GM18858 (cell line): ENCODE measurements at regions not wholly inside any gene's neighbourhood (a gene's known extent, or its start where the extent isn't known, plus 50 kb on each side); places are given as distances from the start of the nearest gene placed in this dataset.

ENCODE experiments used
- ATAC-seq: cut with Tn5 transposase; IDR thresholded peaks from one replicate; pipeline ENCODE4 v1.9.1; 2021; ENCODE audit not compliant: unreplicated experiment

- no peak for ATAC-seq
Observed at GRCh38 chr1:25024615-25025350, 94.7 kb upstream of the RUNX3 start.

DNA sequence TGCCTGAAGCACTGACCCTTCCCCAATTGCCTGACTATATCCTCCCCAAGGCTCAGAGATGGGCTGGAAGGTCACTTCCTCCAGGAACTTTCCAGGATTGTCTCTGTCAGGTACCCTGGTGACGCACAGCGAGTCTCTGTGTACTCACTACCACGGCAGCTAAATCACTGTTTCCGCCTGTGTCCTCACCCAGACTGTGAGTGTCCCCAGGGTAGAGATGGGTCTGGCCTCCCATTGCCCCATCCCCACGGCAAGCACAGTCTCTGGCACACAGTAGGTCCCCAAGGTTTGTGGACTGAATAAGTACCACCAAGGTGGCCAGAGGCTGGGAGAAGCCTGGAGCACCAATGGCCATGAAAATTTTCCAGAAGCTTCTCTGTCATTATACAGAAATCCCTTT lies 93.8 kb upstream of the RUNX3 start:
- ATAC-seq: no peak

- ATAC-seq: no peak
Observed at GRCh38 chr1:25023190-25023578, 93.1 kb upstream of the RUNX3 start.

- peak; percentile 71 for ATAC-seq
Observed at GRCh38 chr1:25022361-25023189, 92.5 kb upstream of the RUNX3 start.

DNA sequence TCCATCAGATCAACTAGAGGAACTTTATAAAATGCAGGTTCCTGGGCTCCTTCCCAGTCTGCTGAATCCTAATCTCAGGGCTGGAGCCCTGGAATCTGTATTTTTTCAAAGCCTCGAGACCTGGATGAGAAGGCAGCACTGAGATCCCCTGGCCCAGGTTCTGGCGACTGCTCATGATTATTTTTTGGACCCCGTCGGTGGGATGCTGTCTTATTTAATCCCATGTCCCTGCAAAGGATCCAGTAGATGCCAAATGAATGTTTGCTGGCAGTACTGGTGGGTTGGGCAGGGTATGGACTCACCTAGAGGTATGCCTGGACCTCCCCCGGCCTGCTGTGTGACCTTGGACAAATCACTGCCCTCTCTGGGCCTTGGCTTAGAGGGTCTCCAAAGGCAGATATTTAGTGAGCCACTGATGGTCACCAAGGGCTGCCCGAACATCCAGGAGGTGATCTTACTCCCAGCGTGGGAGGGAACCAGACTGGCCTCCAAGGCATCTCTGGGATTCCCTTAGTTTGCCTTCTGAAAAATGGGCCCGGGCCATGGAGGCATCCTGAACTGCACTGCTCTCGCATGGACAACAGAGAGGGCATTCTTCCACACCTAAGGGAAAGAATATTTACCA lies 91.6 kb upstream of the RUNX3 start:
- ATAC-seq: no peak

GRCh38 chr1:25020851-25021590 lies 90.9 kb upstream of the RUNX3 start:
- no peak for ATAC-seq

DNA sequence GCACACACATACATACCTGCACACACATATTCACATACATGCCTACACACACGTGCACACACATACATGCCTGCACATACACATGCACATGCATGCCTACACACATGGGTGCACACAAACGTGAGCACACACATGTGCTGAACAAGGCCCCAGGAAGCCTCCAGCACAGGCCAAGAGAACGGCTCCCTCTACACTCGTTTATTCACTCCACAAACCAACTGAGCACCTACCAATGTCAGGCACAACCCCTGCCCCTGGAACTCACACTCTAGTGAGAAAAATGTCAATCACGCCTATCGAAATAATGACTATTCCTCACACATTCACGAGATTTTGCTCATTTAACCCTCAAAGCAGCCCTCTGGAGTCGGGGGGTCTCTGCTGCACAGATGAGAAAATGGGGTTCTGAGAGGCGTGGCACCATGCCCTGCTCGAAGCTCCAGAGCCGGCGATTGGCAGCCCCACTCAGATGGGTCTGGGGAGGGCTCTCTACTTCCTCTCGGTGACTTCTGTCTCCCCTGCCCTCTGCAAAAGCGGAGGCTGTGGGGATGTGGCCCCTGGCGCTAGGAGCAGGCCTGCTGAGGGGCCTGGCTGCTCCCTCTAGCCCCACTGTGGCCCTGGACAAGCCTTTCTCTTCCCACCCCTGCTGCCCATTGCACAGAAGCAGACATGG lies 90.2 kb upstream of the RUNX3 start:
- ATAC-seq: no peak

DNA sequence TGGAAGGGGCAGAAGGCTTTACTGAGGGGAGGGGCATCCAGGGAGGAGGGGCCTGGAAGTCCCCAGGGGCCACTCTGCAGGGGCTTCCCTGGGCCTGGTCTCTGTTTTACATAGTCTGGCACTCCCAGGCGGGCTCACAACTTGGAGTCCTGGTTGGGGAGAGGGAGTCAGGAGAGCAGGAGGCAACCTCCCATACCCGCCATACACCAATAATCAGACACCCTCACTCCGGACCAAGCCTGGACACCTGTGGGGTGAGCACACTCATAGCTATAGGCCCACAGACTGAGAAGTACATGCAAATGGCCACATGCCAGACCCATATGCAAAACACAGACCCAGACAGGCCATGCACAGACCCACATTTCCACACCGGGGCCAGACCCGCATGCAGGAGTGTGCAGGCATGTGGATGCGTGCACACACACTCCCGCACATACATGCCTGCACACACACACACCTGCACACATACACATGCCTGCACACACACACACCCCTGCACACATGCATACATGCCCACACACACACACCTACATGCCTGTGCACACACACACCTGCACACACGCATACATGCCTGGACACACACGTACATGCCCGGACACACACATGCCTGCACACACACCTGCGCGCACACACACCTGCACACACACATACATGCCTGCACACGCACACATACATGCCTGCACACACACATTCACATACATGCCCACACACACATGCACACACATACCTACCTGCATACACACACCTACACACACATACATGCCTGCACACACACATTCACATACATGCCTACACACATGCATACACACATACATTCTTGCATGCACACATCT lies 89.5 kb upstream of the RUNX3 start:
- peak; percentile 39 for ATAC-seq

DNA sequence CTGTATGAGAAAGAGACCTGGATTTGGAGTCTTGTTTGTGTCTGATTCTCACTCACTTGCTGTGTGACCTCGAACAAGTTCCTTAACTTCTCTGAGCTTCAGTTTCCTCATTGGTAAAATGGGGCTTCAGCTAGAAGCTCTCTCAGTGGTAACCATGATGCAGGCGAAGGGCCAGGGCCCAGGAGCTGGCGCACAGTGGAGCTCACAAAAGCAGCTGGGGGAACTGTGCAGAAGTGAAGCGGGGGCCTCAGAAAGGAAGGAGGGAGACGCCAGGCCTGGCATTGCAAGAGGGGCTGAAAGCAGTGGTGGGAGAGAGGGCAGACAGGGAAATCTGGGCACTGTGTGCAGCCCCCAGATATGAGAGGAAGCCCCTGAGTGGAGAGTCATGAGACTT lies 88.9 kb upstream of the RUNX3 start:
- ATAC-seq: no peak

GRCh38 chr1:25018110-25018735 lies 88.1 kb upstream of the RUNX3 start:
- ATAC-seq: no peak

DNA sequence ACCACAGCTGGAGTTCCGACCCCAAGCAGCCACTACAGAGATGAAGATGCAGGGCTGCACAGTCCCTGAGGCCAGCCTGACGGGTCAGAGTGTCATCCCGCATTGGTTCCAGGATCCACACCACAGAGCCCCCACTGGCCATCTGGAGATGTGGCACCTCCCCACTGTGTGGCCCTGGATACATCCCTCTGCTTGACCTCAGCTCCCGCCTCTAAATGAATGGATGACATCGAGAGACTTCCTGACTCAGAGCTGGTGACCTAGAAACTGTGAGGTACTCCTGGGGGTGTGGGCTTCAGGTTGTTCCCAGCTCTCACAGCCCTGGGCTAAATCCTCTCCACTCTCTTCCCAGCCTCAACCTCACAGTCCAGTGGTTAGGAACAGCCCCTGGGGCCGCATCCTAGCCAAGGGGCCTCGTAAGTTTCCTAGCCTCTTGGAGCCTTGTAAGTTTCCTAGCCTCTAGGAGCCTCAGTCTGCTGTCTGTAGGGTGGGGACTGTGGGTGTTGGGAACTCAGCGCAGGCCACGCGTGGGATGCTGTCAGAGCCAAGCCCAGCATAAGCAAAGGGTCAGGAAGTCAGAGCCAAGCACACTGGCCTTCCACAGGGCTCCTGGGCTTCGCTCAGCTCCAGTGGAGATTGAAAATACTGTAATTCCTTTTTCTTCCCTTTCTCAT lies 87.5 kb upstream of the RUNX3 start:
- ATAC-seq: no peak

- ATAC-seq: no peak
Observed at GRCh38 chr1:25012966-25013962, 83.2 kb upstream of the RUNX3 start.

- ATAC-seq: no peak
Observed at GRCh38 chr1:25011943-25012638, 82.0 kb upstream of the RUNX3 start.

DNA sequence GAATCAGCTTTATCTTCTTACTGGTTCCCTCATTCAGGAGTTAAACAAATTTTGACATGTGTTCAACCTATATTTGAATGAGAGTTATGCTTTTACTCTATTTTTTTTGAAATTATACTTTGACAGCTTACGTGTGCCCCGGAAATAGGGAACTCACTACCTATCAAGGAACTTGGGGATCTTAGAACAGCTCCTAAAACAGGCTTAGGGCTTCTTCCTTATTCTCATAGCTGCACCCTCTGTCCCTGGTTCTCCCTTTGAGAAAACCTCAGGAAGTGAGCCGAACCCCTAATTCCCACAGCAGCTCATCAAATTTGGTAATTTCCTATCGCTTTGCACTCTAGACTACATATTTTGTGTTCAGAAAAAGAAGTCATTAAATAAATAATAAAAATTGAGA lies 81.2 kb upstream of the RUNX3 start:
- no peak for ATAC-seq

GRCh38 chr1:25009671-25010262 lies 79.7 kb upstream of the RUNX3 start:
- ATAC-seq: no peak

DNA sequence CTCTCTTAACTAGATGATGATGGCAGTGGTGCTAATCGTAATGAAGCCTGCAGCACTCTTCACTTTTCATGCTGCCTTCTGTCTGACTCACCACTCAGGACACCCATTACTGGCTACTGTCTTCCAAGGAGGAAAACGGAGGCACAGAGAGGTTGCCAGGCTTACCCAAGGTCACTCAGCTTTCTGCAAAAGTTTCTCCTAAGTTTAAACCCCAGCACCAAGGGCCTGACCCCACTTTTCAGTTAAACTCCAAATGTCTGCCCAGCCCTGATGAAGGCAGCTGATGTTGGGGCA lies 78.1 kb upstream of the RUNX3 start:
- no peak for ATAC-seq
